ENCODE measurements at regions not wholly inside any gene's neighbourhood (a gene's known extent, or its start where the extent isn't known, plus 50 kb on each side); places are given as distances from the start of the nearest gene placed in this dataset.
"Not testable (repeated sequence)": the region's sequence is repeated elsewhere in the genome, so short reads cannot be mapped to it uniquely, and the experiment has no call there.

GRCh38 chr2:188036786-188037185, 254.9 kb upstream of the GULP1 start:
- not testable (repeated sequence) for H3K4me3 ChIP-seq (ENCODE audit: insufficient read depth, low read length, poor library complexity, severe bottlenecking); H3K9ac ChIP-seq (ENCODE audit: low read length); H3K36me3 ChIP-seq (ENCODE audit: low read length); H3K27me3 ChIP-seq (ENCODE audit: low read length); H3K4me2 ChIP-seq (ENCODE audit: low read depth, low read length, poor library complexity, severe bottlenecking); H3K9me2 ChIP-seq (replicated peaks; ENCODE audit: insufficient read depth, low read length); H3K79me2 ChIP-seq (ENCODE audit: insufficient read depth, low read length); H3F3A ChIP-seq (ENCODE audit: insufficient read depth); H3K9me3 ChIP-seq (ENCODE audit: insufficient read depth, low read length); H2AFZ ChIP-seq (ENCODE audit: low read depth, low read length, severe bottlenecking); H3K27ac ChIP-seq (ENCODE audit: low read depth, low read length); H4K20me1 ChIP-seq (ENCODE audit: low read depth, low read length)

- Histone ChIP-seq H3K27me3 (ENCODE audit: low read length) (no peaks in the 10 kb centered on the region), H3K79me2 (ENCODE audit: insufficient read depth, low read length) (no peaks in the 10 kb centered on the region), H4K20me1 (ENCODE audit: low read depth, low read length) (no peaks in the 10 kb centered on the region), H3K36me3 (ENCODE audit: low read length) (no peaks in the 10 kb centered on the region), H3K9me3 (ENCODE audit: insufficient read depth, low read length) (no peaks in the 10 kb centered on the region), H2AFZ (ENCODE audit: low read depth, low read length, severe bottlenecking) (no peak overlapping the region), H3K4me3 (ENCODE audit: insufficient read depth, low read length, poor library complexity, severe bottlenecking) (no peak overlapping the region), H3K27ac (ENCODE audit: low read depth, low read length) (no peak overlapping the region), H3F3A (ENCODE audit: insufficient read depth) (no peaks in the 10 kb centered on the region), H3K9me2 (replicated peaks; ENCODE audit: insufficient read depth, low read length) (no peaks in the 10 kb centered on the region), H3K9ac (ENCODE audit: low read length) (no peak overlapping the region), H3K4me2 (ENCODE audit: low read depth, low read length, poor library complexity, severe bottlenecking) (no peak overlapping the region)
- no peak for TF ChIP-seq CTCF (IDR thresholded peaks at IDR 0.05; ENCODE audit: insufficient read depth, low read length, poor library complexity, severe bottlenecking)
- no peak for TF ChIP-seq EZH2phosphoT487 (conservative IDR thresholded peaks at IDR 0.05; ENCODE audit: low read length)
These were observed 252.4 kb upstream of the GULP1 start for GRCh38 chr2:188039307-188039706.

GRCh38 chr2:188042412-188042811, 249.3 kb upstream of the GULP1 start:
- no peak overlapping the region for H3K27ac ChIP-seq (ENCODE audit: low read depth, low read length)
- no peaks in the 10 kb centered on the region for H3F3A ChIP-seq (ENCODE audit: insufficient read depth)
- H3K4me3 ChIP-seq (ENCODE audit: insufficient read depth, low read length, poor library complexity, severe bottlenecking) = no peak overlapping the region
- no peaks in the 10 kb centered on the region for H3K79me2 ChIP-seq (ENCODE audit: insufficient read depth, low read length)
- no peaks in the 10 kb centered on the region for H3K36me3 ChIP-seq (ENCODE audit: low read length)
- H3K4me2 ChIP-seq (ENCODE audit: low read depth, low read length, poor library complexity, severe bottlenecking) = no peak overlapping the region
- H3K9me2 ChIP-seq (replicated peaks; ENCODE audit: insufficient read depth, low read length) = no peaks in the 10 kb centered on the region
- TF ChIP-seq EZH2phosphoT487 (conservative IDR thresholded peaks at IDR 0.05; ENCODE audit: low read length) = no peak
- TF ChIP-seq CTCF (IDR thresholded peaks at IDR 0.05; ENCODE audit: insufficient read depth, low read length, poor library complexity, severe bottlenecking) = no peak
- H4K20me1 ChIP-seq (ENCODE audit: low read depth, low read length) = no peaks in the 10 kb centered on the region
- H3K9ac ChIP-seq (ENCODE audit: low read length) = no peak overlapping the region
- H3K9me3 ChIP-seq (ENCODE audit: insufficient read depth, low read length) = no peaks in the 10 kb centered on the region
- no peak overlapping the region for H2AFZ ChIP-seq (ENCODE audit: low read depth, low read length, severe bottlenecking)
- no peaks in the 10 kb centered on the region for H3K27me3 ChIP-seq (ENCODE audit: low read length)

- Histone ChIP-seq H2AFZ (ENCODE audit: low read depth, low read length, severe bottlenecking) (no peak overlapping the region), H3K79me2 (ENCODE audit: insufficient read depth, low read length) (no peaks in the 10 kb centered on the region), H3K9me3 (ENCODE audit: insufficient read depth, low read length) (no peaks in the 10 kb centered on the region), H3F3A (ENCODE audit: insufficient read depth) (no peaks in the 10 kb centered on the region), H4K20me1 (ENCODE audit: low read depth, low read length) (no peaks in the 10 kb centered on the region), H3K9me2 (replicated peaks; ENCODE audit: insufficient read depth, low read length) (no peaks in the 10 kb centered on the region), H3K4me2 (ENCODE audit: low read depth, low read length, poor library complexity, severe bottlenecking) (no peak overlapping the region), H3K4me3 (ENCODE audit: insufficient read depth, low read length, poor library complexity, severe bottlenecking) (no peak overlapping the region), H3K9ac (ENCODE audit: low read length) (no peak overlapping the region), H3K27ac (ENCODE audit: low read depth, low read length) (no peak overlapping the region), H3K27me3 (ENCODE audit: low read length) (no peaks in the 10 kb centered on the region), H3K36me3 (ENCODE audit: low read length) (no peaks in the 10 kb centered on the region)
- TF ChIP-seq EZH2phosphoT487 (conservative IDR thresholded peaks at IDR 0.05; ENCODE audit: low read length) (no peak), CTCF (IDR thresholded peaks at IDR 0.05; ENCODE audit: insufficient read depth, low read length, poor library complexity, severe bottlenecking) (no peak)
These were observed 246.7 kb upstream of the GULP1 start for GRCh38 chr2:188045016-188045415.
